ENCODE measurements at regions not wholly inside any gene's neighbourhood (a gene's known extent, or its start where the extent isn't known, plus 50 kb on each side); places are given as distances from the start of the nearest gene placed in this dataset.
"Not testable (repeated sequence)": the region's sequence is repeated elsewhere in the genome, so short reads cannot be mapped to it uniquely, and the experiment has no call there.

GRCh38 chrX:6990552-6991193 is 156.8 kb upstream of the STS start:
- no peak for DNase-seq

- DNase-seq, result no peak
Measured at GRCh38 chrX:6989858-6990257, 157.7 kb upstream of the STS start.

- DNase-seq, result not testable (repeated sequence)
Measured at GRCh38 chrX:6988694-6989093, 158.8 kb upstream of the STS start.

- DNase-seq, result no peak
Measured at GRCh38 chrX:6986915-6987314, 160.6 kb upstream of the STS start.

GRCh38 chrX:6985537-6985936 is 162.0 kb upstream of the STS start:
- no peak for DNase-seq

- no peak for DNase-seq
Measured at GRCh38 chrX:6983207-6983955, 164.1 kb upstream of the STS start.

GRCh38 chrX:6981718-6982406 is 165.7 kb upstream of the STS start:
- no peak for DNase-seq

- DNase-seq, result no peak
Measured at GRCh38 chrX:6980981-6981380, 166.5 kb upstream of the STS start.

- DNase-seq, result no peak
Measured at GRCh38 chrX:6968231-6968630, 179.3 kb upstream of the STS start.

GRCh38 chrX:6965729-6966128 is 181.8 kb upstream of the STS start:
- DNase-seq, result no peak

- DNase-seq, result no peak
Measured at GRCh38 chrX:6962006-6962355, 185.5 kb upstream of the STS start.

GRCh38 chrX:6961286-6962005 is 186.1 kb upstream of the STS start:
- DNase-seq, result no peak

GRCh38 chrX:6959006-6959405 is 188.5 kb upstream of the STS start:
- DNase-seq, result no peak

GRCh38 chrX:6954836-6955235 is 192.7 kb upstream of the STS start:
- DNase-seq, result no peak

GRCh38 chrX:6946168-6946567 is 201.3 kb upstream of the STS start:
- no peak for DNase-seq

- no peak for DNase-seq
Measured at GRCh38 chrX:6941041-6941440, 206.5 kb upstream of the STS start.

- not testable (repeated sequence) for DNase-seq
Measured at GRCh38 chrX:6932942-6933341, 214.6 kb upstream of the STS start.

- no peak for DNase-seq
Measured at GRCh38 chrX:6930307-6930849, 217.1 kb upstream of the STS start.

GRCh38 chrX:6924443-6925077 is 223.0 kb upstream of the STS start:
- no peak for DNase-seq

GRCh38 chrX:6917666-6918065 is 229.8 kb upstream of the STS start:
- no peak for DNase-seq

- DNase-seq, result no peak
Measured at GRCh38 chrX:6910218-6910617, 237.3 kb upstream of the STS start.

- DNase-seq, result no peak
Measured at GRCh38 chrX:6909396-6909795, 238.1 kb upstream of the STS start.

GRCh38 chrX:6906608-6907007 is 240.9 kb upstream of the STS start:
- DNase-seq, result no peak

All from T-helper 2 cell (primary cell).